Aorta (tissue), 5 donors: ENCODE measurements at regions not wholly inside any gene's neighbourhood (a gene's known extent, or its start where the extent isn't known, plus 50 kb on each side); places are given as distances from the start of the nearest gene placed in this dataset.

Experiments
- ATAC-seq: fragments of 200-7000 bp; cut with Tn5 transposase; one replicate; pipeline ENCODE4 v1.9.1; 2022; ENCODE audit warnings: moderate library complexity; ENCODE audit not compliant: low FRiP score
- DNase-seq, 2 donors: peaks; one replicate each; pipeline ENCODE4 v3.0.0-alpha.2; 2020
- H3K27ac ChIP-seq, 2 donors: one replicate each; pipeline ENCODE4 v1.5.1; 2013; ENCODE audit warnings: low read length in 2 of 2, mild to moderate bottlenecking in 2 of 2, moderate library complexity in 2 of 2, control low read depth in 1 of 2, inconsistent platforms in 1 of 2, low read depth in 1 of 2
- H3K27me3 ChIP-seq, 2 donors: one replicate each; pipeline ENCODE4 v1.6.1; 2013; ENCODE audit warnings: control low read depth in 1 of 2, low read length in 1 of 2, mild to moderate bottlenecking in 1 of 2, moderate library complexity in 1 of 2; ENCODE audit not compliant: insufficient read depth in 2 of 2, control insufficient read depth in 1 of 2
- H3K36me3 ChIP-seq, 2 donors: one replicate each; pipeline ENCODE4 v1.6.1; 2013; ENCODE audit warnings: control low read depth in 1 of 2, low read length in 1 of 2, mild to moderate bottlenecking in 1 of 2; ENCODE audit not compliant: insufficient read depth in 2 of 2, control insufficient read depth in 1 of 2
- H3K4me1 ChIP-seq, 2 donors: one replicate each; pipeline ENCODE4 v1.6.1; 2013; ENCODE audit warnings: low read length in 2 of 2, control low read depth in 1 of 2, mild to moderate bottlenecking in 1 of 2, moderate library complexity in 1 of 2; ENCODE audit not compliant: insufficient read depth in 2 of 2, control insufficient read depth in 1 of 2
- H3K4me3 ChIP-seq, 2 donors: one replicate each; pipeline ENCODE4 v1.5.1; 2013; ENCODE audit warnings: low read length in 2 of 2, control low read depth in 1 of 2, mild to moderate bottlenecking in 1 of 2
- H3K9me3 ChIP-seq: one replicate; pipeline ENCODE4 v1.6.1; 2013; ENCODE audit warnings: mild to moderate bottlenecking, low read length; ENCODE audit not compliant: control insufficient read depth
- WGBS, 2 donors: extraction: QIAGEN DNeasy Blood & Tissue Kit; methylation state at CpG; one replicate each; pipeline ENCODE4 v1.1.7; 2013; 5-methylcytosine and 5-hydroxymethylcytosine counted together
- intact Hi-C, 2 donors: fragments of 100-400 bp; cut with DNase I; formaldehyde crosslinking; loops; one replicate each; pipeline versions ENCODE4 v1.14.2 to v1.15.0; 2022
- microRNA-seq, 2 donors: library from miRNA; unstranded; fragments of <30 nt; microRNA quantifications; one replicate each; pipeline ENCODE4 v1.2.0, GENCODE V29; 2020
- donor health status: healthy with polysubstance abuse.
- donor health status: Bipolar disorder and iron deficiency.
- donor health status: DM: no; HTN: no; CAD: no.
- donor health status: DM: no; HTN: no; CAD: no.
- donor health status: DM: yes; HTN: yes; CAD: no.

DNA sequence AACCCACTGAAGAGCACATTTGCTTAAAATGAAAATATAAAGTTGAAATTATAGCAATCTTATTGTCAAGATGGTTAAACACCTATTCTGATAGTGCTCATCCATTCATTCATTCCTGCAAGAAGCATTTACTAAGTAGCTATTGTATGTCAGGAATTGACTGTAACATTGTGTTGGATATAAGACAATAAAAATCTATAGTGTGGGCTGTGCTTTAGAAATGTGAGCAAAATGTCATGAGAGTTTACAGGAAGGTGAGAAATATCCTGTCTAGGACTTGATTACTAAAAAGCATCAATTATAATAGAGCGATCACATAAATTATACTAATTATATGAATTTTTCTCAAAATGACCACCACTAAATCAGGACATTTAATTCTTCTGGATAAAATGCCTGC is 123.0 kb downstream of the HAO1 start:
- intact Hi-C loops, result no loop called here
- no peak for ATAC-seq
- H3K36me3 ChIP-seq, result no peaks in the 10 kb centered on the region
- H3K27ac ChIP-seq, result no peak overlapping the region
- no peak for DNase-seq
- H3K4me1 ChIP-seq, result no peaks in the 10 kb centered on the region
- no peak overlapping the region for H3K4me3 ChIP-seq
- WGBS, 2 donors, result 95 to 100% methylated on average over 1 of the region's 1 CpG
- no peaks in the 10 kb centered on the region for H3K27me3 ChIP-seq
- peaks cover 2% of the 10 kb centered on the region for H3K9me3 ChIP-seq

DNA sequence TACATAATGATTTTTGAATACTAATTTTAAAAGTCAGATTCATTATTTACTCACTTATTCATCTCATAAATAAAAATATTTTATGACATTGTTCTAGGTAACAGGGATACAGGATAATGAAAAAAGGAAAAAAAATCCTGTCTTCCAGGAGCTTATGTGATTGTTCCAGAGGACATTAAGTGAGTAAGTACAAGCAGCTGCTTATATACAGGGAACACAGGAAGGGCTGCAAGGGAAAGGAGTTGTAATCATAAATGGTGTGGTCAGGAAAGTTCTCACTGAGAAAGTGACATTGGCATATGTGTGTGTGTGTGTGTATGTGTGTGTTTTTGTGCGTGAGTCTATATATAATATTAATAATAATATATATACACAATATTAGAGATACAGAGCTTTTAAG is 121.8 kb downstream of the HAO1 start:
- 79 to 86% methylated on average over 1 of the region's 1 CpG for WGBS, 2 donors
- no peak overlapping the region for H3K27ac ChIP-seq
- no peaks in the 10 kb centered on the region for H3K36me3 ChIP-seq
- DNase-seq (no peak), ATAC-seq (no peak)
- H3K4me3 ChIP-seq, result no peak overlapping the region
- no peaks in the 10 kb centered on the region for H3K27me3 ChIP-seq
- no peaks in the 10 kb centered on the region for H3K4me1 ChIP-seq
- intact Hi-C loops, result no loop called here
- peaks cover 2% of the 10 kb centered on the region for H3K9me3 ChIP-seq

DNA sequence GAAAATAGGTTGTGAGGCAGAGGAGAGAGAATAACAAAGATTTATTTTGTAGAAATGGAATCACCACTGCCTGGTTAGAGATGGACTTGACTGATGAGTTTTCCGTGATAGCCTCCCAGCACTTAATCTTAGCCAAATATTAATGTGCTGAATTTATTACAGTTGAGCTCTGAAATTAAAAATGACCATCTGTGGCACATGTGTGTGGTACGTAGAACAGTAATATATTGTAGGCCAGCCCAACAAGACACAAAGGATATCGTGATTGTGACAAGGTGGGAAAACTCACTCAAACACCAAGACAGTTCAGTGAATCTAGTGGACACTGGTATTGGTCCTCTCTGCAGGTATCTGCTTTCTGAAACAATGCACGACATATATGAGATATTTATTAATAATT is 119.4 kb downstream of the HAO1 start:
- Histone ChIP-seq H3K4me1 (no peaks in the 10 kb centered on the region), H3K27ac (no peak overlapping the region), H3K4me3 (no peak overlapping the region), H3K36me3 (no peaks in the 10 kb centered on the region), H3K9me3 (peaks cover 2% of the 10 kb centered on the region), H3K27me3 (no peaks in the 10 kb centered on the region)
- no peak for DNase-seq
- intact Hi-C loops, result no loop called here
- WGBS, 2 donors, result 63 to 75% methylated on average over 4 of the region's 4 CpGs
- no peak for ATAC-seq

DNA sequence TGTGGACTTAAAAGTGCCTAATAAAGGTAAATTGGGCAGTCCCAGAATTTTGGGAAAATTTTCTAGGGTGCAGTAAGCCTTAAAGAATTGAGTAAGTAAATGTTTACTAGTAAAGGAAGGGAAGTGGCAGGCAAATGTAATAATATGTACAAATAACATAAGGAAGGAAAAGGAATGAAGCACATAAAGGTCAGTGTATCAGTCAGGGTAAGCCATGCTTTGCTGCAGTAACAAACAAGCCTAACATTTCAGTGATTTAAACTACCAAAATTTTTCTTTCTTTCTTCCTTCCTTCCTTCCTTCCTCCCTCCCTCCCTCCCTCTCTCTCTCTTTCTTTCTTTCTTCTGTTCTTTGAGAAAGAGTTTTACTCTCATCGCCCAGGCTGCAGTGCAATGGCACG is 117.5 kb downstream of the HAO1 start:
- Histone ChIP-seq H3K27me3 (no peaks in the 10 kb centered on the region), H3K9me3 (peaks cover 2% of the 10 kb centered on the region), H3K4me1 (no peaks in the 10 kb centered on the region), H3K36me3 (no peaks in the 10 kb centered on the region), H3K27ac (no peak overlapping the region), H3K4me3 (no peak overlapping the region)
- DNase-seq (no peak), ATAC-seq (no peak)
- intact Hi-C loops, result no loop called here
- 97% methylated on average over 2 of the region's 2 CpGs for WGBS, 2 donors

DNA sequence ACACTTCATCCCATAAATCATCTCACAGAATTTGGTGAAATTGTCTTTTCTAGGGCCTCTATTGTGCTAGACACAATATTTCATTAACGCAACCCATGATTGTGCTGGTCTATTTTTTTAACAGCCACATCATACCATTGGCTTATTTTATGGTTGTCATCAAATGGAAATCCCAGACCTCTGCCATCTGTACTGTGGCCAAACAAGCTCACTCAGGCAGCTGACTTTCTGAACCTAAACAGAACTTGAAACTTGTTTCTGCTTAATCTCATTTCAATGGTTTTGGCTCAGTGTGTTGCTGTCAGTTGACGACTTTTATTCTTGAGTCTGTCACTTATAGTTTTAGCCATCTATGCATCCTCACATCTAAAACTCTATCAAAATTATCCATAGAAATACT is 111.8 kb downstream of the HAO1 start:
- Histone ChIP-seq H3K36me3 (no peaks in the 10 kb centered on the region), H3K4me1 (no peaks in the 10 kb centered on the region), H3K27ac (no peak overlapping the region), H3K9me3 (no peaks in the 10 kb centered on the region), H3K27me3 (no peaks in the 10 kb centered on the region), H3K4me3 (no peak overlapping the region)
- intact Hi-C loops, result no loop called here
- DNase-seq (no peak), ATAC-seq (no peak)
- 12 to 17% methylated on average over 2 of the region's 2 CpGs for WGBS, 2 donors

DNA sequence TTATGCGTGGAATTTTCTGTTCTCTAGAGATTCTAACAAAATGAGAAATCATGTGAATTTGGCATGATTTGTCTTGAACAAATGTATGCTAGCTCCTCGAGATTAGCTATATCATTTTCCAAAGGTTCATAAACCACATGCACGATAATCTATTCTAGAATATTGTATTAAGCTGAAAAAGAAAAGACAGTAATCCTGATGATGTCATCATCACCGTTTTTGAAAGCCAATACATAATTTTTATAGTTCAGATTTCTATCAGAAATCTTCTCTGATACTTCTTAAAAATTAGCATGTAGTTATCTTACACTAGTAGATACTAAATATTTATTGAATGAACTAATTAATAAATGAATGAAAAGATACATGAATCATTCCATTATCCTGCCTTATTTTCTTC is 111.2 kb downstream of the HAO1 start:
- WGBS, 2 donors, result 62% methylated on average over 4 of the region's 4 CpGs
- ATAC-seq (no peak), DNase-seq (no peak)
- no peaks in the 10 kb centered on the region for H3K4me1 ChIP-seq
- H3K4me3 ChIP-seq, result no peak overlapping the region
- H3K27me3 ChIP-seq, result no peaks in the 10 kb centered on the region
- H3K27ac ChIP-seq, result no peak overlapping the region
- H3K36me3 ChIP-seq, result no peaks in the 10 kb centered on the region
- intact Hi-C loops, result no loop called here
- H3K9me3 ChIP-seq, result peaks cover 5% of the 10 kb centered on the region

DNA sequence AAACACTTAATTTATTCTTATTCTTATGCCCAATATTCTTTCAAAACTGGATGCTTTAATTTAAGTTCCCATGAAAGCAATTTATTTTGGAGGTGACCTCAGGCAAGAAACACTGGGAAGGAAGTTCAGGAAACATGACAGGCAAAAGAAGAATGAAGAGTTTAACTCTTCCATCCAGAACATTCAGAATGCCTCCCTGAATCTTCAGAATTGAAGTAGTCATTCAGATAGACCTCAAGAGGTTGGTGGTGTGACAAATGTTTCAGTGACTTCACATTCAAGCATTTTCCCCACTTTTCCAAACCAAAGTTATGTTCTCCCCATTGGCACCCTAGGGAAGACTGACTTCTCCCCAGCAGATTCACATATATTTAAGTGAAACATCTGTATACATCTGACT is 110.5 kb downstream of the HAO1 start:
- ATAC-seq, result no peak
- Histone ChIP-seq H3K4me1 (no peaks in the 10 kb centered on the region), H3K9me3 (peaks cover 7% of the 10 kb centered on the region), H3K36me3 (no peaks in the 10 kb centered on the region), H3K27ac (no peak overlapping the region), H3K4me3 (no peak overlapping the region), H3K27me3 (no peaks in the 10 kb centered on the region)
- intact Hi-C loops, result no loop called here
- DNase-seq, result no peak

Small RNA genes lying in the stretch of these regions (microRNA-seq; reads per million reads assigned to microRNA genes)
- gene MIR8062, result 0 reads per million in 2 donors
